HepG2 (cell line): ENCODE measurements at regions not wholly inside any gene's neighbourhood (a gene's known extent, or its start where the extent isn't known, plus 50 kb on each side); places are given as distances from the start of the nearest gene placed in this dataset.

Source experiments
- ATAC-seq: fragments of 200-7000 bp; cut with Tn5 transposase; 3 replicates; pipeline ENCODE4 v1.9.1; 2020; ENCODE audit warnings: mild to moderate bottlenecking, moderate library complexity
- BruUV-seq: library from RNA; stranded (reverse); fragments of 400-500 nt; replicated peaks from 2 replicates; lab custom pipeline; 2021; lab: Mats Ljungman, UMichigan
- CTCF ChIA-PET: fragments of 300-600 bp; formaldehyde crosslinking; extraction: SDS; loops from one replicate; lab custom pipeline; 2021; ENCODE audit warnings: low total read pairs, inconsistent platforms, low intra/inter-chr PET ratio; lab: Yijun Ruan, JAX
- POLR2A ChIA-PET: fragments of 350-600 bp; sonication (Branson Sonifier 250); formaldehyde crosslinking; loops from one replicate; lab custom pipeline; 2020; ENCODE audit warnings: antibody characterized with exemption, inconsistent platforms; lab: Yijun Ruan, JAX
- DNase-seq: peaks from one replicate; pipeline ENCODE4 v3.0.0-alpha.2; 2015; ENCODE audit warnings: low spot score
- FAIRE-seq: peaks from 3 replicates; lab custom pipeline; 2011; peaks lifted over from hg19 to GRCh38; lab: Jason Lieb, UNC
- H2AFZ ChIP-seq: one replicate; pipeline ENCODE4 v1.6.1; 2011; ENCODE audit warnings: low read length, inconsistent platforms
- H3K27ac ChIP-seq: fragments of 300-600 bp; 3 replicates; pipeline ENCODE4 v1.8.0; 2011; ENCODE audit warnings: mixed run types, mild to moderate bottlenecking, mixed read lengths, low read length, inconsistent platforms; ENCODE audit not compliant: insufficient read depth; ENCODE audit errors: extremely low read length
- H3K27me3 ChIP-seq, 2 experiments: fragments of 200-600 bp in 1 of 2; 2 replicates in 1 of 2; 3 replicates in 1 of 2; pipeline versions ENCODE4 v1.6.0 to v1.8.0; 2011; ENCODE audit warnings: low read length in 2 of 2, mild to moderate bottlenecking in 2 of 2, moderate library complexity in 2 of 2, inconsistent platforms in 1 of 2; ENCODE audit not compliant: insufficient read depth in 2 of 2, control insufficient read depth in 1 of 2
- H3K36me3 ChIP-seq, 2 experiments: fragments of 200-600 bp in 1 of 2; replicated peaks in 1 of 2; 2 replicates in 1 of 2; 3 replicates in 1 of 2; pipeline versions ENCODE4 v1.5.1 to v1.8.0; 2011; ENCODE audit warnings: low read length in 2 of 2, inconsistent platforms in 1 of 2; ENCODE audit not compliant: insufficient read depth in 2 of 2, control insufficient read depth in 1 of 2
- H3K4me1 ChIP-seq: 2 replicates; pipeline ENCODE4 v1.5.1; 2012; ENCODE audit warnings: low read length, inconsistent platforms; ENCODE audit not compliant: insufficient read depth
- H3K4me2 ChIP-seq: 2 replicates; pipeline ENCODE4 v1.6.0; 2011; ENCODE audit warnings: low read depth, low read length, inconsistent platforms
- H3K4me3 ChIP-seq, 3 experiments: fragments of 200-600 bp in 1 of 3; sonication (generic), shearing (Covaris generic) in 1 of 3; replicated peaks in 1 of 3; 2 replicates each; pipeline ENCODE4 v1.5.1; 2011 to 2016; ENCODE audit warnings: low read length in 3 of 3, inconsistent platforms in 2 of 3, low read depth in 2 of 3, mild to moderate bottlenecking in 2 of 3, control low read depth in 1 of 3, mixed read lengths in 1 of 3; ENCODE audit not compliant: insufficient read depth in 1 of 3
- H3K79me2 ChIP-seq: one replicate; pipeline ENCODE4 v1.6.1; 2011; ENCODE audit warnings: low read length, inconsistent platforms; ENCODE audit not compliant: insufficient read depth
- H3K9ac ChIP-seq: 2 replicates; pipeline ENCODE4 v1.6.0; 2011; ENCODE audit warnings: mild to moderate bottlenecking, low read depth, low read length, inconsistent platforms; ENCODE audit not compliant: insufficient read depth
- H3K9me3 ChIP-seq: 2 replicates; pipeline ENCODE4 v1.5.1; 2012; ENCODE audit warnings: mild to moderate bottlenecking, low read length
- H4K20me1 ChIP-seq: 2 replicates; pipeline ENCODE4 v1.6.0; 2011; ENCODE audit warnings: inconsistent platforms, mild to moderate bottlenecking, low read length, moderate library complexity; ENCODE audit not compliant: insufficient read depth
- ATF5 ChIP-seq: sonication (generic); formaldehyde crosslinking; IDR thresholded peaks from 2 replicates; pipeline ENCODE4 v1.4.0; 2020; ENCODE audit warnings: mild to moderate bottlenecking, low read depth, missing genetic modification reagents
- KDM6A ChIP-seq: IDR thresholded peaks from 2 replicates; pipeline ENCODE4 v1.6.1; 2016; ENCODE audit warnings: low read depth
- PHF20 ChIP-seq: sonication (generic); formaldehyde crosslinking; IDR thresholded peaks from 2 replicates; pipeline ENCODE4 v1.5.0; 2020; ENCODE audit warnings: mild to moderate bottlenecking, missing genetic modification reagents
- PLRG1 ChIP-seq: fragments of 450-650 bp; conservative IDR thresholded peaks from 2 replicates; pipeline ENCODE4 v1.6.1; 2016
- SKI ChIP-seq: fragments of 450-650 bp; IDR thresholded peaks from one replicate; pipeline ENCODE4 v1.6.1; 2018; ENCODE audit warnings: mild to moderate bottlenecking; ENCODE audit not compliant: partially characterized antibody
- SRY ChIP-seq: sonication (generic); formaldehyde crosslinking; IDR thresholded peaks from 2 replicates; pipeline ENCODE4 v1.8.0; 2022; ENCODE audit warnings: mild to moderate bottlenecking, missing genetic modification reagents
- ZEB1 ChIP-seq: IDR thresholded peaks from 2 replicates; pipeline ENCODE4 v1.6.1; 2012; ENCODE audit warnings: mild to moderate bottlenecking, low read depth, inconsistent platforms; ENCODE audit not compliant: insufficient replicate concordance
- ZNF317 ChIP-seq: sonication (generic); formaldehyde crosslinking; IDR thresholded peaks from 2 replicates; pipeline ENCODE4 v1.5.0; 2020; ENCODE audit warnings: mild to moderate bottlenecking, missing genetic modification reagents
- ZNF326 ChIP-seq: sonication (generic); formaldehyde crosslinking; IDR thresholded peaks from 2 replicates; pipeline ENCODE4 v1.4.0; 2020; ENCODE audit warnings: missing genetic modification reagents, borderline replicate concordance
- ZNF367 ChIP-seq: sonication (generic); formaldehyde crosslinking; IDR thresholded peaks from 2 replicates; pipeline ENCODE4 v1.4.0; 2020; ENCODE audit warnings: missing genetic modification reagents, borderline replicate concordance
- ZNF441 ChIP-seq: sonication (generic); formaldehyde crosslinking; IDR thresholded peaks from 2 replicates; pipeline ENCODE4 v1.7.0; 2021; ENCODE audit warnings: missing genetic modification reagents, borderline replicate concordance
- ZNF501 ChIP-seq: sonication (generic); formaldehyde crosslinking; IDR thresholded peaks from 2 replicates; pipeline ENCODE4 v1.5.1; 2020; ENCODE audit warnings: mild to moderate bottlenecking, moderate library complexity, missing genetic modification reagents
- ZNF570 ChIP-seq: sonication (generic); formaldehyde crosslinking; IDR thresholded peaks from 2 replicates; pipeline ENCODE4 v1.4.0; 2020; ENCODE audit warnings: mild to moderate bottlenecking, missing genetic modification reagents, borderline replicate concordance
- ZNF577 ChIP-seq: sonication (generic); formaldehyde crosslinking; IDR thresholded peaks from 2 replicates; pipeline ENCODE4 v1.4.0; 2020; ENCODE audit warnings: mild to moderate bottlenecking, low read depth, missing genetic modification reagents, borderline replicate concordance
- ZNF580 ChIP-seq: IDR thresholded peaks from 2 replicates; pipeline ENCODE4 v1.6.1; 2016; ENCODE audit warnings: low read depth, borderline replicate concordance
- ZNF704 ChIP-seq: sonication (generic); formaldehyde crosslinking; IDR thresholded peaks from 2 replicates; pipeline ENCODE4 v1.8.1; 2023; ENCODE audit warnings: mild to moderate bottlenecking, inconsistent platforms, moderate library complexity, missing genetic modification reagents, borderline replicate concordance
- ZNF772 ChIP-seq: sonication (generic); formaldehyde crosslinking; IDR thresholded peaks from 2 replicates; pipeline ENCODE4 v1.5.0; 2020; ENCODE audit warnings: mild to moderate bottlenecking, missing genetic modification reagents
- WGBS: methylation state at CpG from one replicate; pipeline ENCODE4 v1.1.6; 2017; ENCODE audit warnings: low lambda C conversion rate; 5-methylcytosine and 5-hydroxymethylcytosine counted together
- in situ Hi-C: cut with HindIII; loops from 2 replicates; pipeline ENCODE4 v1.10.0; 2017; ENCODE audit warnings: low pct_unique_long_range_greater_than_20kb; ENCODE audit not compliant: extremely low pct_ligation_motif_present
- intact Hi-C: fragments of 100-400 bp; cut with micrococcal nuclease; formaldehyde crosslinking; loops from one replicate; pipeline ENCODE4 v1.10.0; 2022; ENCODE audit not compliant: unreplicated experiment
- TF ChIP-seq, protein P1 (sequence below): sonication (generic); formaldehyde crosslinking; IDR thresholded peaks from 2 replicates; pipeline ENCODE4 v1.4.0; 2020; ENCODE audit warnings: missing genetic modification reagents
- TF ChIP-seq, protein P2 (sequence below): sonication (generic); formaldehyde crosslinking; IDR thresholded peaks from 2 replicates; pipeline ENCODE4 v1.5.0; 2020; ENCODE audit warnings: mild to moderate bottlenecking, missing genetic modification reagents
- TF ChIP-seq, protein P3 (sequence below): IDR thresholded peaks from 2 replicates; pipeline ENCODE4 v1.6.1; 2018; ENCODE audit warnings: missing genetic modification reagents, mild to moderate bottlenecking, missing compliant biosample characterization

DNA sequence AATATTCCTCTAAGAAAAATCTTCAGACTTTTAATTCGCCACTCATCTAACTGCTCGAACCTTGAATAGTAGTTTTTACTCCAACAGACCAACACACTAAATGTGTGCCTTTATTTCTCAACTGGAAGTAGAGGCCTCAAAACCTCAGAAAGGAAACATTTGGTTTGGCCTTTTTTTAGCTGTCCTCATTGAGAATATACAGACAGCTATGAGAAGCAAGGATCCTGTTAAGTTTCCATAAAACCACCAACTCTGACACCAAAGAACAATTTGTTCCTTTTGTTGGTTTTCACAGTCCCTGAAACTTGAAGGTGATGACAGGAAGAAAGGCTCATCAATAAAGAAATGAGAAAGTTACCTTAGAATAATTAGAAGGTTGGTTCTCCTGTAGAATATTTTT lies 199.2 kb upstream of the MEOX2 start:
- POLR2A ChIA-PET = no interaction called here
- no peak overlapping the region for H3K4me2 ChIP-seq

More for the DNA sequence above, 199.2 kb upstream of the MEOX2 start:
- no peaks in the 10 kb centered on the region for H3K79me2 ChIP-seq
- BruUV-seq = no TSS peak
- intact Hi-C loops (no loop called here), in situ Hi-C loops (no loop called here)
- H4K20me1 ChIP-seq = no peaks in the 10 kb centered on the region
- CTCF ChIA-PET = no interaction called here
- 0% methylated on average over 2 of the region's 2 CpGs for WGBS
- DNase-seq = no peak
- no peak overlapping the region for H3K9ac ChIP-seq
- H3K27ac ChIP-seq = no peak overlapping the region
- no peak for FAIRE-seq
- TF ChIP-seq PHF20 (CRISPR knock-in tag) (no peak), ZNF772 (CRISPR knock-in tag) (no peak), ZNF317 (CRISPR knock-in tag) (no peak), ZNF326 (CRISPR knock-in tag) (no peak), ATF5 (CRISPR knock-in tag) (no peak), ZNF367 (CRISPR knock-in tag) (no peak), ZNF570 (CRISPR knock-in tag) (no peak), ZNF441 (no peak), ZNF577 (CRISPR knock-in tag) (no peak), ZNF501 (CRISPR knock-in tag) (no peak), ZNF704 (no peak), ZNF580 (CRISPR knock-in tag) (no peak), SKI (no peak), PLRG1 (no peak), KDM6A (CRISPR knock-in tag) (no peak), ZEB1 (no peak), SRY (CRISPR knock-in tag) (no peak)
- TF ChIP-seq, protein P1, sequence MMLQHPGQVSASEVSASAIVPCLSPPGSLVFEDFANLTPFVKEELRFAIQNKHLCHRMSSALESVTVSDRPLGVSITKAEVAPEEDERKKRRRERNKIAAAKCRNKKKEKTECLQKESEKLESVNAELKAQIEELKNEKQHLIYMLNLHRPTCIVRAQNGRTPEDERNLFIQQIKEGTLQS = no peak
- TF ChIP-seq, protein P2, sequence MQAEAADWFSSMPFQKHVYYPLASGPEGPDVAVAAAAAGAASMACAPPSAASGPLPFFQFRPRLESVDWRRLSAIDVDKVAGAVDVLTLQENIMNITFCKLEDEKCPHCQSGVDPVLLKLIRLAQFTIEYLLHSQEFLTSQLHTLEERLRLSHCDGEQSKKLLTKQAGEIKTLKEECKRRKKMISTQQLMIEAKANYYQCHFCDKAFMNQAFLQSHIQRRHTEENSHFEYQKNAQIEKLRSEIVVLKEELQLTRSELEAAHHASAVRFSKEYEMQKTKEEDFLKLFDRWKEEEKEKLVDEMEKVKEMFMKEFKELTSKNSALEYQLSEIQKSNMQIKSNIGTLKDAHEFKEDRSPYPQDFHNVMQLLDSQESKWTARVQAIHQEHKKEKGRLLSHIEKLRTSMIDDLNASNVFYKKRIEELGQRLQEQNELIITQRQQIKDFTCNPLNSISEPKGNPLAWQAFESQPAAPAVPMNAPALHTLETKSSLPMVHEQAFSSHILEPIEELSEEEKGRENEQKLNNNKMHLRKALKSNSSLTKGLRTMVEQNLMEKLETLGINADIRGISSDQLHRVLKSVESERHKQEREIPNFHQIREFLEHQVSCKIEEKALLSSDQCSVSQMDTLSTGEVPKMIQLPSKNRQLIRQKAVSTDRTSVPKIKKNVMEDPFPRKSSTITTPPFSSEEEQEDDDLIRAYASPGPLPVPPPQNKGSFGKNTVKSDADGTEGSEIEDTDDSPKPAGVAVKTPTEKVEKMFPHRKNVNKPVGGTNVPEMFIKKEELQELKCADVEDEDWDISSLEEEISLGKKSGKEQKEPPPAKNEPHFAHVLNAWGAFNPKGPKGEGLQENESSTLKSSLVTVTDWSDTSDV (CRISPR knock-in tag) = no peak
- TF ChIP-seq, protein P3, sequence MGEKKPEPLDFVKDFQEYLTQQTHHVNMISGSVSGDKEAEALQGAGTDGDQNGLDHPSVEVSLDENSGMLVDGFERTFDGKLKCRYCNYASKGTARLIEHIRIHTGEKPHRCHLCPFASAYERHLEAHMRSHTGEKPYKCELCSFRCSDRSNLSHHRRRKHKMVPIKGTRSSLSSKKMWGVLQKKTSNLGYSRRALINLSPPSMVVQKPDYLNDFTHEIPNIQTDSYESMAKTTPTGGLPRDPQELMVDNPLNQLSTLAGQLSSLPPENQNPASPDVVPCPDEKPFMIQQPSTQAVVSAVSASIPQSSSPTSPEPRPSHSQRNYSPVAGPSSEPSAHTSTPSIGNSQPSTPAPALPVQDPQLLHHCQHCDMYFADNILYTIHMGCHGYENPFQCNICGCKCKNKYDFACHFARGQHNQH (CRISPR knock-in tag) = no peak
- no peaks in the 10 kb centered on the region for H3K4me1 ChIP-seq
- H2AFZ ChIP-seq = no peak overlapping the region
- ATAC-seq = no peak
- H3K9me3 ChIP-seq = no peaks in the 10 kb centered on the region; the same call in 1 of the 2 replicates
- H3K36me3 ChIP-seq = no peaks in the 10 kb centered on the region
- no peaks in the 10 kb centered on the region for H3K27me3 ChIP-seq
- H3K4me3 ChIP-seq = no peak overlapping the region
